ENCODE measurements at regions not wholly inside any gene's neighbourhood (a gene's known extent, or its start where the extent isn't known, plus 50 kb on each side); places are given as distances from the start of the nearest gene placed in this dataset.

DNA sequence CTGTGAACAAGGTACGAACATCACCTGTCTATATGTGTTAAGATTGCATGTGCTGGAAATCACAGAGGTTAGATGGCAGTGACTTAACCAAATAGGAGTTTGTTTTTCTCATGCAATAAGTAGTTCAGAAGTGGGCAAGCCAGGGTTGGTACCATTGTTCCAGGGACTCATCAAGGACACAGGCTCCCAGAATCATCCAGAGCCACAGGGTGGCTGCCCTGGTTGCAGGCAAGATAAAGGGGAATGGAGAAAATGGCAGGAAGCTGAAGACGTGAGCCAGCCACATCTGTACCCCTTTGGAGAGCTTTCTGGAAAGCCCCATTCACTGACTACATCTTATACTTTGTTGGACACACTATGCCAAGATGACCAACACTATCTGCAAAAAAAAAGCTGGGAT lies 126.0 kb upstream of the IL12B start:
- no peak for TF ChIP-seq POLR2A (IDR thresholded peaks at IDR 0.05)
- TF ChIP-seq, protein P1, sequence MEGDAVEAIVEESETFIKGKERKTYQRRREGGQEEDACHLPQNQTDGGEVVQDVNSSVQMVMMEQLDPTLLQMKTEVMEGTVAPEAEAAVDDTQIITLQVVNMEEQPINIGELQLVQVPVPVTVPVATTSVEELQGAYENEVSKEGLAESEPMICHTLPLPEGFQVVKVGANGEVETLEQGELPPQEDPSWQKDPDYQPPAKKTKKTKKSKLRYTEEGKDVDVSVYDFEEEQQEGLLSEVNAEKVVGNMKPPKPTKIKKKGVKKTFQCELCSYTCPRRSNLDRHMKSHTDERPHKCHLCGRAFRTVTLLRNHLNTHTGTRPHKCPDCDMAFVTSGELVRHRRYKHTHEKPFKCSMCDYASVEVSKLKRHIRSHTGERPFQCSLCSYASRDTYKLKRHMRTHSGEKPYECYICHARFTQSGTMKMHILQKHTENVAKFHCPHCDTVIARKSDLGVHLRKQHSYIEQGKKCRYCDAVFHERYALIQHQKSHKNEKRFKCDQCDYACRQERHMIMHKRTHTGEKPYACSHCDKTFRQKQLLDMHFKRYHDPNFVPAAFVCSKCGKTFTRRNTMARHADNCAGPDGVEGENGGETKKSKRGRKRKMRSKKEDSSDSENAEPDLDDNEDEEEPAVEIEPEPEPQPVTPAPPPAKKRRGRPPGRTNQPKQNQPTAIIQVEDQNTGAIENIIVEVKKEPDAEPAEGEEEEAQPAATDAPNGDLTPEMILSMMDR (IDR thresholded peaks at IDR 0.05), result no peak
